ENCODE measurements at regions not wholly inside any gene's neighbourhood (a gene's known extent, or its start where the extent isn't known, plus 50 kb on each side); places are given as distances from the start of the nearest gene placed in this dataset.

DNA sequence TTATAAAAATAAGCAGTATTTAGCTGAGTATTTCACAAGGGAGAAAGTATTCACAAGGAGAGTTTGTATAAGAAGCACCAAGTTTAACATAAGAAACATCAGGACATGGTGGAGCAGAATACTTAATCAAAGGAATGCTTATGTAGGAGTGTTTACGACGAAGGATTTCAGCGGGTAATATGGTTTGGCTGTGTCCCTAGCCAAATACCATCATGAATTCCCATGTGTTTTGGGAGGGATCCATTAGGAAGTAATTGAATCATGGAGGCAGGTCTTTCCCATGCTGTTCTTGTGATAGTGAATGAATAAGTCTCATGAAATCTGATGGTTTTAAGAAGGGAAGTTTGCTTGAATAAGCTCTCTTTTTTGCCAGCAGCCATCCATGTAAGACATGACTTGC, 1099.1 kb upstream of the ADGRB3 start:
- TF ChIP-seq, protein P1, sequence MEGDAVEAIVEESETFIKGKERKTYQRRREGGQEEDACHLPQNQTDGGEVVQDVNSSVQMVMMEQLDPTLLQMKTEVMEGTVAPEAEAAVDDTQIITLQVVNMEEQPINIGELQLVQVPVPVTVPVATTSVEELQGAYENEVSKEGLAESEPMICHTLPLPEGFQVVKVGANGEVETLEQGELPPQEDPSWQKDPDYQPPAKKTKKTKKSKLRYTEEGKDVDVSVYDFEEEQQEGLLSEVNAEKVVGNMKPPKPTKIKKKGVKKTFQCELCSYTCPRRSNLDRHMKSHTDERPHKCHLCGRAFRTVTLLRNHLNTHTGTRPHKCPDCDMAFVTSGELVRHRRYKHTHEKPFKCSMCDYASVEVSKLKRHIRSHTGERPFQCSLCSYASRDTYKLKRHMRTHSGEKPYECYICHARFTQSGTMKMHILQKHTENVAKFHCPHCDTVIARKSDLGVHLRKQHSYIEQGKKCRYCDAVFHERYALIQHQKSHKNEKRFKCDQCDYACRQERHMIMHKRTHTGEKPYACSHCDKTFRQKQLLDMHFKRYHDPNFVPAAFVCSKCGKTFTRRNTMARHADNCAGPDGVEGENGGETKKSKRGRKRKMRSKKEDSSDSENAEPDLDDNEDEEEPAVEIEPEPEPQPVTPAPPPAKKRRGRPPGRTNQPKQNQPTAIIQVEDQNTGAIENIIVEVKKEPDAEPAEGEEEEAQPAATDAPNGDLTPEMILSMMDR (IDR thresholded peaks at IDR 0.05; ENCODE audit: low read length) = no peak
- TF ChIP-seq EZH2 (optimal IDR thresholded peaks at IDR 0.05; ENCODE audit: low read depth, low read length) (no peak), EZH2phosphoT487 (IDR thresholded peaks at IDR 0.05; ENCODE audit: low read length) (no peak)
